Endothelial cell (in vitro differentiated cells): ENCODE measurements at regions not wholly inside any gene's neighbourhood (a gene's known extent, or its start where the extent isn't known, plus 50 kb on each side); places are given as distances from the start of the nearest gene placed in this dataset.

ENCODE experiments used
- DNase-seq: peaks from one replicate; pipeline ENCODE4 v3.0.0; 2021; ENCODE audit warnings: low spot score
- H3K27ac Mint-ChIP-seq: one replicate; pipeline ENCODE4 v1.8.0; 2021; ENCODE audit warnings: mixed read lengths, inconsistent platforms; ENCODE audit not compliant: unreplicated experiment
- H3K27me3 Mint-ChIP-seq: one replicate; pipeline ENCODE4 v1.8.0; 2021; ENCODE audit warnings: mild to moderate bottlenecking, moderate library complexity, mixed read lengths, inconsistent platforms; ENCODE audit not compliant: unreplicated experiment
- H3K36me3 Mint-ChIP-seq: one replicate; pipeline ENCODE4 v1.8.0; 2021; ENCODE audit warnings: mild to moderate bottlenecking, low read depth, mixed read lengths, inconsistent platforms; ENCODE audit not compliant: unreplicated experiment
- H3K4me1 Mint-ChIP-seq: one replicate; pipeline ENCODE4 v1.8.0; 2021; ENCODE audit warnings: mild to moderate bottlenecking, mixed read lengths, inconsistent platforms; ENCODE audit not compliant: unreplicated experiment
- H3K4me3 Mint-ChIP-seq: one replicate; pipeline ENCODE4 v1.8.0; 2021; ENCODE audit warnings: mild to moderate bottlenecking, mixed read lengths, inconsistent platforms; ENCODE audit not compliant: unreplicated experiment
- H3K9me3 Mint-ChIP-seq: one replicate; pipeline ENCODE4 v1.8.0; 2021; ENCODE audit warnings: mixed read lengths, inconsistent platforms; ENCODE audit not compliant: unreplicated experiment
- CTCF ChIP-seq: fragments of 200-600 bp; sonication (generic); IDR thresholded peaks from one replicate; pipeline ENCODE4 v1.5.0; 2021; ENCODE audit warnings: antibody characterized with exemption; ENCODE audit not compliant: unreplicated experiment

GRCh38 chr1:238293075-238293474 is 402.4 kb upstream of the ZP4 start:
- no peaks in the 10 kb centered on the region for H3K27me3 Mint-ChIP-seq
- DNase-seq, result no peak
- no peak for TF ChIP-seq CTCF
- no peak overlapping the region for H3K4me3 Mint-ChIP-seq
- no peak overlapping the region for H3K27ac Mint-ChIP-seq
- H3K36me3 Mint-ChIP-seq, result no peaks in the 10 kb centered on the region
- no peaks in the 10 kb centered on the region for H3K4me1 Mint-ChIP-seq
- no peaks in the 10 kb centered on the region for H3K9me3 Mint-ChIP-seq

- no peaks in the 10 kb centered on the region for H3K36me3 Mint-ChIP-seq
These were observed 390.7 kb upstream of the ZP4 start for GRCh38 chr1:238281418-238281817.

GRCh38 chr1:238279694-238280380 is 389.1 kb upstream of the ZP4 start:
- H3K27ac Mint-ChIP-seq, result no peak overlapping the region
- H3K4me3 Mint-ChIP-seq, result no peak overlapping the region
- H3K27me3 Mint-ChIP-seq, result no peaks in the 10 kb centered on the region
- peaks cover 4% of the 10 kb centered on the region for H3K9me3 Mint-ChIP-seq
- TF ChIP-seq CTCF, result no peak
- H3K36me3 Mint-ChIP-seq, result peaks cover 4% of the 10 kb centered on the region
- DNase-seq, result no peak
- peaks cover under 1% of the 10 kb centered on the region for H3K4me1 Mint-ChIP-seq

More at GRCh38 chr1:238281418-238281817, 390.7 kb upstream of the ZP4 start:
- Mint-ChIP-seq H3K4me3 (no peak overlapping the region), H3K4me1 (peaks cover 4% of the 10 kb centered on the region), H3K9me3 (peaks cover 4% of the 10 kb centered on the region), H3K27ac (no peak overlapping the region), H3K27me3 (no peaks in the 10 kb centered on the region)
- TF ChIP-seq CTCF, result no peak
- DNase-seq, result no peak

GRCh38 chr1:238272145-238272544 is 381.4 kb upstream of the ZP4 start:
- no peak for TF ChIP-seq CTCF
- DNase-seq, result no peak
- Mint-ChIP-seq H3K4me1 (no peaks in the 10 kb centered on the region), H3K4me3 (no peak overlapping the region), H3K27me3 (no peaks in the 10 kb centered on the region), H3K27ac (no peak overlapping the region), H3K36me3 (peaks cover 9% of the 10 kb centered on the region), H3K9me3 (peaks cover 5% of the 10 kb centered on the region)

- no peaks in the 10 kb centered on the region for H3K36me3 Mint-ChIP-seq
These were observed 375.1 kb upstream of the ZP4 start for GRCh38 chr1:238265866-238266265.

More at GRCh38 chr1:238265866-238266265, 375.1 kb upstream of the ZP4 start:
- DNase-seq, result no peak
- no peaks in the 10 kb centered on the region for H3K4me1 Mint-ChIP-seq
- no peaks in the 10 kb centered on the region for H3K9me3 Mint-ChIP-seq
- no peak overlapping the region for H3K27ac Mint-ChIP-seq
- H3K4me3 Mint-ChIP-seq, result no peak overlapping the region
- TF ChIP-seq CTCF, result no peak
- H3K27me3 Mint-ChIP-seq, result no peaks in the 10 kb centered on the region
